ENCODE measurements at regions not wholly inside any gene's neighbourhood (a gene's known extent, or its start where the extent isn't known, plus 50 kb on each side); places are given as distances from the start of the nearest gene placed in this dataset.

GRCh38 chrX:98548519-98548918 is 1664.8 kb downstream of the RPA4 start:
- H3K18ac ChIP-seq (ENCODE audit: low read depth, low read length) = no peak overlapping the region
- H3K27ac ChIP-seq (ENCODE audit: insufficient read depth, low read length) = no peak overlapping the region
- no peak overlapping the region for H3K14ac ChIP-seq (replicated peaks; ENCODE audit: low read depth, low read length)
- TF ChIP-seq MXI1 (IDR thresholded peaks at IDR 0.05; ENCODE audit: borderline replicate concordance, low read depth, low read length) (no peak), RCOR1 (IDR thresholded peaks at IDR 0.05; ENCODE audit: insufficient replicate concordance, low read length) (no peak), MAZ (IDR thresholded peaks at IDR 0.05; ENCODE audit: borderline replicate concordance, low read depth, low read length) (no peak)
- H3K4me1 ChIP-seq (ENCODE audit: control insufficient read depth, insufficient read depth, low read length) = no peaks in the 10 kb centered on the region
- H2AK9ac ChIP-seq (replicated peaks; ENCODE audit: low read depth, low read length, poor library complexity) = no peak overlapping the region
- no peak overlapping the region for H2AK5ac ChIP-seq (ENCODE audit: low read depth, low read length)
- no peak overlapping the region for H4K5ac ChIP-seq (ENCODE audit: low read depth, low read length)
- no peaks in the 10 kb centered on the region for H3K27me3 ChIP-seq (ENCODE audit: control insufficient read depth, insufficient read depth, low read length)
- POLR2A ChIA-PET (ENCODE audit: unreplicated experiment) = no interaction called here
- intact Hi-C loops (cut with micrococcal nuclease) (no loop called here), in situ Hi-C loops (cut with MboI; ENCODE audit: low sequenced_read_pairs) (no loop called here), dilution Hi-C loops (cut with HindIII; ENCODE audit: low sequenced_read_pairs, unreplicated experiment) (no loop called here)
- no peak overlapping the region for H4K8ac ChIP-seq (ENCODE audit: low read depth in 2 of 2, low read length in 2 of 2)
- H3K23ac ChIP-seq (ENCODE audit: low read depth, low read length) = no peak overlapping the region
- no peak overlapping the region for H2AFZ ChIP-seq (replicated peaks; ENCODE audit: low read length, poor library complexity)
- H3K9me1 ChIP-seq (ENCODE audit: insufficient read depth, low read length) = no peaks in the 10 kb centered on the region
- no peaks in the 10 kb centered on the region for H3K36me3 ChIP-seq (ENCODE audit: control insufficient read depth, insufficient read depth, low read length)
- no TSS peak for BruUV-seq (replicated peaks)
- H4K91ac ChIP-seq (ENCODE audit: insufficient read depth, low read depth, low read length) = no peak overlapping the region
- H3K79me1 ChIP-seq (ENCODE audit: low read depth in 1 of 2, low read length in 2 of 2) = no peaks in the 10 kb centered on the region
- ATAC-seq (ENCODE audit: low read depth) (no peak), DNase-seq (no peak)
- H3K4me2 ChIP-seq (ENCODE audit: low read depth, low read length) = no peak overlapping the region
- H4K20me1 ChIP-seq (ENCODE audit: insufficient read depth, low read length) = no peaks in the 10 kb centered on the region
- H3K4me3 ChIP-seq (ENCODE audit: insufficient read depth, low read depth, low read length) = no peak overlapping the region
- CTCF ChIA-PET = no interaction called here
- no CpG with 5 or more reads among the region's 2 CpGs for WGBS, 2 experiments (ENCODE audit: extremely low coverage in 2 of 2, insufficient read length in 1 of 2)
- H3K56ac ChIP-seq (ENCODE audit: extremely low read depth, insufficient read depth, low read length) = no peak overlapping the region
- no peak overlapping the region for H3K9ac ChIP-seq (ENCODE audit: low read depth, low read length)
- no peaks in the 10 kb centered on the region for H3K9me3 ChIP-seq (ENCODE audit: control insufficient read depth, insufficient read depth, low read length)
- no peak overlapping the region for H2BK120ac ChIP-seq (ENCODE audit: low read depth, low read length)
- H3K4ac ChIP-seq (ENCODE audit: low read depth, low read length) = no peak overlapping the region
- no peak overlapping the region for H2BK5ac ChIP-seq (ENCODE audit: low read depth, low read length, poor library complexity, severe bottlenecking)
- no peak overlapping the region for H2BK15ac ChIP-seq (ENCODE audit: low read depth, low read length)
- H2BK20ac ChIP-seq (ENCODE audit: low read depth, low read length) = no peak overlapping the region
